GM12874 (cell line): ENCODE measurements at regions not wholly inside any gene's neighbourhood (a gene's known extent, or its start where the extent isn't known, plus 50 kb on each side); places are given as distances from the start of the nearest gene placed in this dataset.

ENCODE experiments used
- CTCF ChIP-seq: IDR thresholded peaks from 2 replicates; pipeline ENCODE4 v1.5.1; 2011; ENCODE audit warnings: low read depth, mild to moderate bottlenecking, control low read depth, low read length, moderate library complexity; ENCODE audit not compliant: insufficient read depth

GRCh38 chr7:153433223-153433622 is 619.0 kb upstream of the DPP6 start:
- TF ChIP-seq CTCF = no peak

GRCh38 chr7:153440715-153441114 is 611.5 kb upstream of the DPP6 start:
- TF ChIP-seq CTCF = no peak

DNA sequence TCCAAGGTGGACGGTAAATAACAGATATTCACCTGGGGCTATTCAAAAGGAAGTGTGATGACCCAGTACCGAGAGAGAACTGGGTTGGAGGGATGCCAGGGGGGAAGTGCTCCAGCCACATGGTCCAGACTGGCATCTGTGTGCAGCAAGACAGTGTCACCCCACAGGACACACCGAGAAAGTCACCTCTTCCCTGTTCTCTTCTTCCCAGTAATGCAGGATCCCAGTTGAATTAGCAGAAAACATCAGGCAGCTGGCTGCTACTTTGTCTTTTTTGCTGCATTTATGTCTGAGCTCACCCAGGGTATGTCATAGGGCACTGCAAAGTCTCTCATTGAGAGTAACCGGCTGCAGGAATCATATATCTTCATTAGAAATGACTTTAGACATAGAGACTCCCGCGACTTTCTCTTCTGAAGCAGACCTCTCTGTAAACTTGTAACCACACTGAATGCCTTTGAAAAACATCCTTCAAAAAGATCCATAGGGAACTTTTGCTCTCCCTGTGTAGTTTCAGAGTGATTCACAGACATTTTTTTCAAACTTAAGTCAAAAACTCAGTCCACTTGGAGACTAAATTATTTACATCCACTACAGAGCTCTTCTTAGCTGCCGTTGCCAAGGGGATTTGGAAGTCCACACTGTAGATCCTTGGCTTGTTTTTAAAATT is 609.0 kb upstream of the DPP6 start:
- no peak for TF ChIP-seq CTCF

DNA sequence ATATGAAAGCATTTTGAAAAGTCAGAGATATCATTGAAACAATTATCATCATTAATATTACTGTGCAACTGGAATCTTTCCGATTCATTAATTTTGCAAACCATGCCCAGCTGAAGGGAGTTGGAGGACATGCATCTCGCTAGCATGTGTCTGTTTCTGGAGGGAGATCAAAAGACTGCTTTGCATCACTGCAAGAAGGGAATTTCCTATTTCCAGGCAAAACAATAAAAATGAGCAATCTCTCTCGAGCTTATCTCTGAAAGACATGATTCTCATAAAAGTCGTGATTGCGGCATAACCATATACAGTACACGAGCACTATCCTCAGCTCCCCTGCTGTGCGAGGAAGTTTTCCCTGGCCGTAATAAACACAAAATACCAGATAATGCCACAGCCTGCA is 607.6 kb upstream of the DPP6 start:
- TF ChIP-seq CTCF = no peak

- TF ChIP-seq CTCF = no peak
Observed at GRCh38 chr7:153445641-153446040, 606.6 kb upstream of the DPP6 start.

DNA sequence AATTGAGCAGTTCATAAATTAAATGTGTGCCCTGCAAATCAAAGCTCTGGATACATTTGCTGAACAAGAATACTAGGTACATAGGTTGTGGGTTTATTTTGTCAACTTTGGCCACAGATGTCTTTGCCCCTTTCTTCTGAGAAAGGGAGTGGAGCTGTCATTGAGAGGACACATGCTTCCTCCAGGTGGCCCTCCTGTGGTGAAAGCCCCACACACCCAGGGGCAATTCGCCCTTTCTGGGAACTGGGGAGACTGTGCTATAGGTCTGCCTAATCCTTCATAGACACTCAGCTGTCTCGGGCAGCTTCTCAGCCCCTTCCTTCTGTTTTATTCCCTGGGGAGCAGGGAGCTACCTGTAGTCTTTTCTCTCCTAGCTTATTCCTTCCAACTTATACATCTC is 605.7 kb upstream of the DPP6 start:
- TF ChIP-seq CTCF = no peak

DNA sequence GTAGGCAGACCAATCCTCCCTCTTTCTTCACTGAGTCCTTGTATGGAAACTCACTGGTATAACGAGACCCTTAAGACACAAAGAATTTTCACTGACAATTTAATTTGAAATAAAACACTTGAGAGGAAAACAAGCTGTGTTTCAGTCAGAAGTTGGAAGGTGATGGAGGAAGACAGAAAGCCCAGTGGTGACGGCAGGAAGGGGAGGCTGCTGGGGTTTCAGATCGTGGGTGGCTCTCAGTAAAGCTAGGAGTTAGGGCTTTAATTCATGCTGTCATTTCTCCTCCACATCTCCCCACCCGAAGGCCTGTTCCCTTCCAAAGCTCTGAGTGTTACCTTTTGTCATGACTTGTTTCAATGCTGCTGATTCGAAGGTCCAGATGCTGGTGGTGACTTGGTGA is 605.2 kb upstream of the DPP6 start:
- no peak for TF ChIP-seq CTCF
